AG09309 (cell line): ENCODE measurements at regions not wholly inside any gene's neighbourhood (a gene's known extent, or its start where the extent isn't known, plus 50 kb on each side); places are given as distances from the start of the nearest gene placed in this dataset.
"Not testable (repeated sequence)": the region's sequence is repeated elsewhere in the genome, so short reads cannot be mapped to it uniquely, and the experiment has no call there.

Experiments used
- DNase-seq: peaks from one replicate; pipeline ENCODE4 v3.0.0-alpha.2; 2010; ENCODE audit warnings: low read depth
- H3K4me3 ChIP-seq: 2 replicates; pipeline ENCODE4 v1.5.1; 2011; ENCODE audit warnings: mild to moderate bottlenecking, low read depth, low read length, moderate library complexity; ENCODE audit not compliant: control insufficient read depth
- CTCF ChIP-seq: IDR thresholded peaks from 2 replicates; pipeline ENCODE4 v1.5.1; 2011; ENCODE audit warnings: mild to moderate bottlenecking, low read depth, low read length, inconsistent platforms; ENCODE audit not compliant: insufficient read depth, control insufficient read depth; ENCODE audit errors: missing control alignments

DNA sequence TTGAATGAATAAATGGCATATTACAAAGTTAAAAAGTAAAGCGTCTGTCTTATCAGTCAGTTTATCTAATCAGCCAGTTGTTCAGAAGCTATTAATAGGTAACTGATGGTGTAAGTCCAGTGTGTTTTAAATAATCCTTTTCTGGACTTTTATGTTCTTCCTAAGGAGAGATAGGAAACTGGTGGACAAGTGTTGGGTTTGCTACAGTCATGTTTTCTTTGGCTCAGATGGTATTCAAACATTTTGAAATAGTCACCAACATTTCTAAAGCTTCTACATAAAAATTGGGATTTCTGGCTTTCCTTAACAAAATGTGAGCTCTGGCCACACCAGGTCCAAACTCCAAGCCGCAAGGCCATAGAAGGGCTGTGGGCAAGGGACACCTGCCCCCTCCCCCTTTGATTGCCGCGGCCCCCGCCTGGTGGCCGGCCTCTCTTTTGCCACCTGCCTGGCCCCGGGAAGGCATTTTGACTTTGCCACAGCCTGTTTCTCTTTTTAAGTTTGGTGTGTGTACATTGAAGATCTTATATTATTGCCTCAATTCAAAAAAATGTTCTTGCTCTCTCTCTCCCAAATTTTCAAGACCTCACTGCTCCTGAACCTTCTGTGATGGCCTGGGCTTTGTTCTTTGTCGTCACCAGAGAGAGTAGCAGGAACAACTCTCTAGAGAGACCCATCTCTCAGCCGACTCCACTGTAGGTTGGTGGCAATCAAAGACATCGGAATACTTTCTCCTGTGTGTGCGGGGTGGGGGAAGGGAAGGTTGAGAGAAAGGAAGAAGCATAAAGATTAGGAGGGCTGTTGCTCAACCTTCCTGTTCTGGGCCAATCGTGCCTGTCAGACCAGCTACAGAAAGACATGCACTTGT lies 84.0 kb upstream of the ZNF217 start:
- H3K4me3 ChIP-seq, result no peak overlapping the region
- DNase-seq, result peak; percentile 38
- TF ChIP-seq CTCF, result no peak

DNA sequence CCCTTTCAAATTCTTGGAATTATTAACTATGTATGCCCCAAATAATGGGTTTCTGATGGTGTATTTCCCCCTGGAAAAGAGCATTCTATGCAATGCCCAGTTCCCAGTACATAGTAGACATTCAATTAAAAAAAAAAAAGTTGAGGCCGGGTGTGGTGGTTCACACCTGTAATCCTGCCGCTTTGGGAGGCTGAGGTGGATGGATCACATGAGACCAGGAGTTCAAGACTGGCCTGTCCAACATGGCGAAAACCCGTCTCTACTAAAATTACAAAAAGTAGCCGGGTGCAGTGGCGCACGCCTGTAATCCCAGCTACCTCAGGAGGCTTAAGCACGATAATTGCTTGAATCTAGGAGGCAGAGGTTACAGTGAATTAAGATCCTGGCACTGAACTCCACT lies 83.3 kb upstream of the ZNF217 start:
- DNase-seq, result no peak
- TF ChIP-seq CTCF, result no peak

DNA sequence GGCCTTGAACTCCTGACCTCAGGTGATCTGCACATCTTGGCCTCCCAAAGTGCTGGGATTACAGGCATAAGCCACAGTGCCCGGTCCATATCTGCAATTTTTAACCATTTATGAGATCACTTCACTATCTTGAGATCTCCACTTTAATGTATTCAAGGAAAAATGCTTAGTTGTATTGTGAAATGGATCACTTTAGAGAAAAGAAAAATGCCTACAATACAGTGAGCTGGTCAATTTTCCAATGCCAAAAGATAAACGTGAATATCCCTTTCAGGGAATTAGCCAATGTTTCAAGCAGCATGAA lies 82.8 kb upstream of the ZNF217 start:
- no peak for DNase-seq
- TF ChIP-seq CTCF, result no peak
- no peak overlapping the region for H3K4me3 ChIP-seq

More for the DNA sequence above, 83.3 kb upstream of the ZNF217 start:
- no peak overlapping the region for H3K4me3 ChIP-seq

GRCh38 chr20:53672484-53673129 lies 79.0 kb upstream of the ZNF217 start:
- H3K4me3 ChIP-seq, result no peak overlapping the region
- TF ChIP-seq CTCF, result no peak
- DNase-seq, result peak; percentile 20

- DNase-seq, result no peak
- no peak for TF ChIP-seq CTCF
- no peak overlapping the region for H3K4me3 ChIP-seq
These were observed 77.7 kb upstream of the ZNF217 start for GRCh38 chr20:53671370-53671769.

DNA sequence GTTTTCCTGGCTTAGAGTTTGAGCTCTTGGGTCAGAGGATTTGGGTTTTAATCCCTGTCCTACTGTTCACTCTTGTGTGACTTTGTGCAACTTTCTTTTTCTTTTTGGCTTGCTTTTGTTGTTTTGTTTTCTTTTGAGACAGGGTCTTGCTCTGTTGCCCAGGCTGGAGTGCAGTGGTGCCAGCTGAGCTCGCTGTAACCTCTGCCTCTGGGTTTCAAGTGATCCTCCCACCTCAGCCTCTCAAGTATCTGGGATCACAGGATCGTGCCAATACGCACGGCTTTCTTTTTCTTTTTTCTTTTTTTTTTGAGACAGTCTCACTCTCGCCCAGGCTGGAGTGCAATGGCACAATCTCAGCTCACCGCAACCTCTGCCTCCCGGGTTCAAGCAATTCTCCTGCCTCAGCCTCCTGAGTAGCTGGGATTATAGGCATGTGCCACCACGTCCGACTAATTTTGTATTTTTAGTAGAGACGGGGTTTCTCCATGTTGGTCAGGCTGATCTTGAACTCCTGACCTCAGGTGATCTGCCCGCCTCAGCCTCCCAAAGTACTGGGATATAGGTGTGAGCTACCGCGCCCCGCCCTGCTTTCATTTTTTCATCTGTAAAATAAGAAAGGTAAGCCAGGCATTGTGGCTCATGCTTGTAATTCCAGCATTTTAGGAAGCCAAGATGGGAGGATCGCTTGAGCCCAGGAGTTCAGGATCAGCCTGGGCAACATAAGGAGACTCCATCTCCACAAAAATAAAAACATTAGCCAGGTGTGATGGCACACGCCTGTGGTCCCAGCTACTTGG lies 76.1 kb upstream of the ZNF217 start:
- H3K4me3 ChIP-seq, DNase-seq: not testable (repeated sequence)

DNA sequence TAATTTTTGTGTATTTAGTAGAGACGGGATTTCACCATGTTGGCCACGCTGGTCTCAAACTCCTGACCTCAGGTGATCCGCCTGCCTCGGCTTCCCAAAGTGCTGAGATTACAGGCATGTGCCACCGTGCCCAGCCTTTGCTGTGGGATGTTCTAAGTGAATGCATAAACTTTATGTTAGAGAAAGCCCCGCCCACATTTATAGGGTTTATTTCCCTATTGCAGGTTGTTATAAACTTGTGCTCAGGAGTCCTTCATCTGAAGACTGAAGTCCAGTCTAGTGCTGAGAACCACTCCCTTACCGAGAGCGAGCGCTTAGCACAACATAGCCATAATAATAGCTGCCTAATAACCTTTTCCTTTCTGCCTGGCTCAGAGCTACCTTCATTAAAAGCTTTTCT lies 75.4 kb upstream of the ZNF217 start:
- no peak for TF ChIP-seq CTCF
- H3K4me3 ChIP-seq, result no peak overlapping the region
- no peak for DNase-seq
